ENCODE measurements at regions not wholly inside any gene's neighbourhood (a gene's known extent, or its start where the extent isn't known, plus 50 kb on each side); places are given as distances from the start of the nearest gene placed in this dataset.
A peak's percentile ranks its signal among the peaks of the same experiment; 100 is the strongest.
"Not testable (repeated sequence)": the region's sequence is repeated elsewhere in the genome, so short reads cannot be mapped to it uniquely, and the experiment has no call there.

GRCh38 chr17:64712557-64713351, 50.6 kb upstream of the SMURF2 start:
- H3K9me3 ChIP-seq (ENCODE audit: control insufficient read depth in 1 of 2, low read length in 2 of 2); H3K36me3 ChIP-seq (ENCODE audit: control insufficient read depth in 1 of 2, insufficient read depth in 2 of 2, low read length in 2 of 2); H3K27ac ChIP-seq (ENCODE audit: low read depth, low read length); H3K27me3 ChIP-seq (ENCODE audit: control insufficient read depth in 1 of 2, insufficient read depth in 2 of 2, low read length in 2 of 2); H3K9ac ChIP-seq (ENCODE audit: low read depth in 1 of 2, low read length in 2 of 2): not testable (repeated sequence)
- Histone ChIP-seq H3K4me1 (ENCODE audit: control insufficient read depth in 1 of 2, insufficient read depth in 2 of 2, low read length in 2 of 2) (peaks cover 25 to 32% of the 10 kb centered on the region in 2 donors), H3K4me3 (ENCODE audit: low read depth in 1 of 2, low read length in 2 of 2) (peak overlapping the region in 1 of 2 donors; percentile 1)

All from duodenal mucosa (tissue), 2 donors.